Right lobe of liver (tissue), 6 donors: ENCODE measurements at regions not wholly inside any gene's neighbourhood (a gene's known extent, or its start where the extent isn't known, plus 50 kb on each side); places are given as distances from the start of the nearest gene placed in this dataset.

ENCODE experiments used
- ATAC-seq, 4 donors: fragments of 200-7000 bp; cut with Tn5 transposase; one replicate each; pipeline ENCODE4 v1.9.1; 2020; ENCODE audit warnings: mild to moderate bottlenecking in 4 of 4, moderate library complexity in 4 of 4
- DNase-seq, 3 donors: peaks; one replicate each; pipeline ENCODE4 v3.0.0-alpha.2; 2020
- H3K27ac ChIP-seq, 3 donors: fragments of 200-600 bp; one replicate each; pipeline ENCODE4 v1.8.0; 2022
- H3K27me3 ChIP-seq, 2 donors: fragments of 200-600 bp; one replicate each; pipeline ENCODE4 v1.8.0; 2022
- H3K36me3 ChIP-seq, 4 donors: fragments of 200-600 bp; sonication (generic) in 1 of 4; one replicate each; pipeline versions ENCODE4 v1.5.1 to v1.8.0; 2017 to 2022; ENCODE audit warnings: control low read depth in 1 of 4
- H3K4me1 ChIP-seq, 4 donors: fragments of 200-600 bp; sonication (generic) in 1 of 4; one replicate each; pipeline versions ENCODE4 v1.5.1 to v1.8.0; 2017 to 2022; ENCODE audit warnings: control low read depth in 1 of 4
- H3K4me3 ChIP-seq, 3 donors: fragments of 200-600 bp; one replicate each; pipeline ENCODE4 v1.8.0; 2022
- H3K9me3 ChIP-seq, 4 donors: fragments of 200-600 bp; sonication (generic) in 1 of 4; one replicate each; pipeline versions ENCODE4 v1.5.1 to v1.8.0; 2017 to 2022; ENCODE audit warnings: control low read depth in 1 of 4
- POLR2A ChIP-seq: fragments of 450-650 bp; IDR thresholded peaks from one replicate; pipeline ENCODE4 v1.6.1; 2017; ENCODE audit warnings: antibody characterized with exemption, mild to moderate bottlenecking
- WGBS: methylation state at CpG from one replicate; pipeline ENCODE4 v1.1.6; 2018; ENCODE audit warnings: low coverage, low lambda C conversion rate; ENCODE audit not compliant: insufficient coverage; ENCODE audit errors: missing lambda C conversion rate; 5-methylcytosine and 5-hydroxymethylcytosine counted together
- intact Hi-C, 2 donors: fragments of 100-400 bp; cut with DNase I; formaldehyde crosslinking; loops; one replicate each; pipeline versions ENCODE4 v1.11.2 to v1.14.1; 2022
- TF ChIP-seq, protein P1 (sequence below), 4 donors: fragments of 200-600 bp in 3 of 4; fragments of 450-650 bp in 1 of 4; IDR thresholded peaks; one replicate each; pipeline versions ENCODE4 v1.5.1 to v1.8.0; 2016 to 2022; ENCODE audit warnings: antibody characterized with exemption in 4 of 4, mild to moderate bottlenecking in 2 of 4
- donor health status: DM: no; HTN: yes; CAD: no.
- donor health status: DM: no; HTN: no; CAD: no.
- donor health status: DM: no; HTN: no; CAD: no.
- donor health status: DM: no; HTN: yes; CAD: no.
- donor health status: DM: no; HTN: yes; CAD: no.

DNA sequence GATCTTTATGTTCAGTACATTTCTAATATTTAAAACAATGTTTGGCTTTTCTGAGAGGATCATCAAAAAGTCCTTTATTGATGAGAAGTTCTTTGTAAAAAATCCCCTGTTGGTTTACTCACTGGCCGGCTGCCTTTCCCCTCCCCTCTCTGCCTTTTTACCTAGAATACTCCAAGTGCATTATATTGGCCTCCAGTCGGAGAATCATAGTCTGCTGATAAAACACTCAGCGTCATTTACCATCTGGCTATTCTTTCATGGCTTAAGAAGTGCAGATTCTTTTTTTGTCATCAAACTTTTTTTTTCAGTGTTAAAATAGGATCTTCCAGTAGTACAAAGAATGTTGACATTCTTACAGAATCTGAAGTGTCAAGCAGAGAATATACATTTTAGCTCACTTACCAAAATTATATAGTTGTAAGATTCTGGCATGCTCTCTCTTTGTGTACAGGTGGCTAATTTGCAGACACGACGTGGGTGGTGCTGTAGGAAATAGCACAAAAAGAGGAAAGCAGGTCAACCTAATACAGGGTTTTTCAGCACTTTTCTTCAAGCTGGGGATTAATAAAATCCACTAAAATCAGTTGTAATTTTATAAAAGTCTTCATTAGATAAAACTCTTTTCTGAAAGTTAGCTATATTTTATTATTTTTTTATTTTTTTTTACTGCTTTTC lies 731.8 kb downstream of the KCTD8 start:
- no peaks in the 10 kb centered on the region for H3K9me3 ChIP-seq
- DNase-seq, result no peak
- ATAC-seq, result no peak
- H3K4me3 ChIP-seq, result no peak overlapping the region
- no peak for TF ChIP-seq POLR2A
- TF ChIP-seq, protein P1, sequence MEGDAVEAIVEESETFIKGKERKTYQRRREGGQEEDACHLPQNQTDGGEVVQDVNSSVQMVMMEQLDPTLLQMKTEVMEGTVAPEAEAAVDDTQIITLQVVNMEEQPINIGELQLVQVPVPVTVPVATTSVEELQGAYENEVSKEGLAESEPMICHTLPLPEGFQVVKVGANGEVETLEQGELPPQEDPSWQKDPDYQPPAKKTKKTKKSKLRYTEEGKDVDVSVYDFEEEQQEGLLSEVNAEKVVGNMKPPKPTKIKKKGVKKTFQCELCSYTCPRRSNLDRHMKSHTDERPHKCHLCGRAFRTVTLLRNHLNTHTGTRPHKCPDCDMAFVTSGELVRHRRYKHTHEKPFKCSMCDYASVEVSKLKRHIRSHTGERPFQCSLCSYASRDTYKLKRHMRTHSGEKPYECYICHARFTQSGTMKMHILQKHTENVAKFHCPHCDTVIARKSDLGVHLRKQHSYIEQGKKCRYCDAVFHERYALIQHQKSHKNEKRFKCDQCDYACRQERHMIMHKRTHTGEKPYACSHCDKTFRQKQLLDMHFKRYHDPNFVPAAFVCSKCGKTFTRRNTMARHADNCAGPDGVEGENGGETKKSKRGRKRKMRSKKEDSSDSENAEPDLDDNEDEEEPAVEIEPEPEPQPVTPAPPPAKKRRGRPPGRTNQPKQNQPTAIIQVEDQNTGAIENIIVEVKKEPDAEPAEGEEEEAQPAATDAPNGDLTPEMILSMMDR (IDR thresholded peaks at IDR 0.05), result no peak
- intact Hi-C loops, result no loop called here
- no peaks in the 10 kb centered on the region for H3K27me3 ChIP-seq
- 51% methylated on average over 5 of the region's 5 CpGs for WGBS
- H3K36me3 ChIP-seq, result no peaks in the 10 kb centered on the region
- H3K27ac ChIP-seq, result no peak overlapping the region
- H3K4me1 ChIP-seq, result no peaks in the 10 kb centered on the region

DNA sequence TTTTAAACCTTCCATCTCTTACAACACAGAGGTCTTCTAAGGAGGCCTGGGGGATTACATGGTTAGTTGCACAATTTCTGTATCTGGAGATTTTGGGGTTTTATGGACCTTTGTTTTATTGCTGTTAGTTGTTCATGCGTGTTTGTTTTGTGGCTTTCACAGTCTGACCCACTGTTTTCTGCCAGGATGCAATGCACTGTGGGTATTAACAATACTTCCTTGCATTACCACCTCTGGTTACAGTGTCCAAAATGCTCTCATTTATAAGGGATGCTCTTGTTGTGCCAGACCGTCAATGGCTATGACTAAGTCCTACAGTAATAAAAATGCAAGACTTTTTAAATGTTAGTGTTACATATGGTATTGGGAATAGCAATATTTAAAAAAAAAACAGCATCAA lies 730.2 kb downstream of the KCTD8 start:
- no peak for TF ChIP-seq POLR2A
- TF ChIP-seq, protein P1 (IDR thresholded peaks at IDR 0.05), result no peak
- Histone ChIP-seq H3K27me3 (no peaks in the 10 kb centered on the region), H3K36me3 (no peaks in the 10 kb centered on the region), H3K4me1 (no peaks in the 10 kb centered on the region), H3K9me3 (no peaks in the 10 kb centered on the region), H3K27ac (no peak overlapping the region), H3K4me3 (no peak overlapping the region)
- ATAC-seq (no peak), DNase-seq (no peak)
- intact Hi-C loops, result no loop called here
- WGBS, result 61% methylated on average over 2 of the region's 2 CpGs

DNA sequence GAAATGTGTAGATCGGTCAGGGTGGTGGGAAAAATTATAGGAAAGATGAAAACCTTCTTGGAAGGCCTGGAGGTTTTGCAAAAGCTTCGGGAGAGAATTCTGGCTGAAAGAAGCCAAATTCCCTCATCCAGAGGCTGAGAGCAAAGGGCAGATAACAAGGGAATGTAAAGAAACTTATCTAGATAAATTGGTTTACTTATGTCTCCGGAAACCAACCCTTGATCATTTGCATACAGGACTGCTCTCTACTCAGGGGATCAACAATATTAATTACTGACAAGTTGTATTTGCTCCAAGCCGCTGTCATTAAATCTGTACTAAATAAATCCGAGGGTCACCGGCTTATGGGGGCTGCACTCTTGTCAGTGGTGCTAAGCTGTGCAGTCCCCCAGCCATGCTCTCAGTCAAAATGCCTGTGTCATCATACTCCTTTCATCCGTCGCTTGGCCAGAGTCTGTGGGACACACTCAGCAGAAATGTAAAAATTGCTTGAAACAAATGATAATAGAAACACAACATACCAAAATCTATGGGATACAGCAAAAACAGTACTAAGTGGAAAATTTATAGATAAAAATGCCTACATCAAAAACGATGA lies 715.7 kb downstream of the KCTD8 start:
- TF ChIP-seq, protein P1 (IDR thresholded peaks at IDR 0.05), result no peak
- TF ChIP-seq POLR2A, result no peak
- DNase-seq, result no peak
- Histone ChIP-seq H3K27ac (no peak overlapping the region), H3K4me3 (no peak overlapping the region), H3K4me1 (no peaks in the 10 kb centered on the region), H3K9me3 (no peaks in the 10 kb centered on the region), H3K27me3 (no peaks in the 10 kb centered on the region), H3K36me3 (no peaks in the 10 kb centered on the region)
- 26% methylated on average over 9 of the region's 9 CpGs for WGBS
- intact Hi-C loops, result no loop called here
- no peak for ATAC-seq

DNA sequence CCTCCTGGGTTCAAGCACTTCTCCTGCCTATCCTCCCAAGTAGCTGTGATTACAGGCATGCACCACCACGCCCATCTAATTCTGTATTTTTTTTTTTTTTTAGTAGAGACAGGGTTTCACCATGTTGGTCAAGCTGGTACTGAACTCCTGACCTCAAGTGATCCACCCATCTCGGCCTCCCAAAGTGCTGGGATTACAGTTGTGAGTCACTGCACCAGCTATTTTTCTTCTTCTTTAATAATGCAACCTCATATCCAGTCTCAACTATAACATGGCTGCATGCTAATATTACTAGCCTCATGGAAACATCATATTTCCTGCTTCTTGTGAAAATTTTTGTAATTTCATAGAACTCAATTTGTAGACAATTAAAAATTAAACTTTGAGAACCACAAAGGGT lies 706.5 kb downstream of the KCTD8 start:
- ATAC-seq, result no peak
- H3K36me3 ChIP-seq, result no peaks in the 10 kb centered on the region
- no peaks in the 10 kb centered on the region for H3K27me3 ChIP-seq
- intact Hi-C loops, result no loop called here
- DNase-seq, result no peak
- TF ChIP-seq, protein P1 (IDR thresholded peaks at IDR 0.05), result no peak
- no peak for TF ChIP-seq POLR2A
- WGBS, result 35% methylated on average over 2 of the region's 2 CpGs
- H3K4me1 ChIP-seq, result no peaks in the 10 kb centered on the region
- no peak overlapping the region for H3K4me3 ChIP-seq
- H3K9me3 ChIP-seq, result no peaks in the 10 kb centered on the region
- no peak overlapping the region for H3K27ac ChIP-seq
